Occipital lobe (tissue), 1 donor: ENCODE measurements at regions not wholly inside any gene's neighbourhood (a gene's known extent, or its start where the extent isn't known, plus 50 kb on each side); places are given as distances from the start of the nearest gene placed in this dataset.
A peak's percentile ranks its signal among the peaks of the same experiment; 100 is the strongest.

Source experiments
- DNase-seq: peaks from one replicate; lab custom pipeline; 2025; lab: John Stamatoyannopoulos, UW

- DNase-seq: no peak
Measured at GRCh38 chr14:87002776-87003175, 990.2 kb downstream of the GALC start.

- DNase-seq: no peak
Measured at GRCh38 chr14:87001333-87001732, 991.6 kb downstream of the GALC start.

DNA sequence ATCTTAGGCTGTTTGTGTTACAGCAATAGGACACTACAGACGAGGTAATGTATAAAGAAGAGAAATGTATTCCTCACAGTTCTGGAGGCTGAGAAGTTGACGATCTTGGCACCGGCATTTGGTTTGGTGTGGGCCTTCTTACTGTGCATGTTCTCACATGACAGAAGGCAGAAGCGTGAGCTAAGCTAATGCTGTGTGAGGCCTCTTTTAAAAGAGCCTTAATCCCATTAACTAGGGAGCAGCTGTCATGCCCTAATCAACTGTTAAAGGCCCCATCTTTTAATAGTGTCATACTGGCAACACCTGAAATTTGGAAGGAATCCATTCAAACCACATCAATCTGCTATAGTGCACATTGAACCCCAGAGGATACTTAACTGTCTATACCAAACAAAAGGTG is 992.9 kb downstream of the GALC start:
- peak; percentile 3 for DNase-seq

DNA sequence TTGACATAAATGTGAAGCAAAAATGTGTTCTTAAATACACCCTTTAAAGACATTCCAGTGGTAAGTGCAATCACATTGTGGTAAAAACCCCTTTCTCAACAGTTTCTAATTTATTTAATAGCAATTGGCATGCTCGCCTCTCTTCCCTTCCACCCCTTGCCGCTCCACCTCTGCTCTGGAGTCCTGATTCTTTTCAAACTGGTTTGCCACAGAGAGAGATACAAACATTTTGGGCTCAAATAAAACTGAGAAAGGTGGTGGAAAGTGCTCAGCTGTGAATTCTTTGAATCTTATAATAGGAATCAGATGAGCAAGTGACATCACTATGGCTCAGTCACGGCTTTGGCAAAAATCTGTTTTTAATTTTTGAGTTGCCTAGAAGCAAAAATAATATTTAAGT is 993.9 kb downstream of the GALC start:
- DNase-seq: no peak

GRCh38 chr14:86997271-86997670 is 995.7 kb downstream of the GALC start:
- no peak for DNase-seq

- no peak for DNase-seq
Measured at GRCh38 chr14:86990396-86990795, 1002.6 kb downstream of the GALC start.

GRCh38 chr14:86989285-86989684 is 1003.7 kb downstream of the GALC start:
- DNase-seq: no peak

- no peak for DNase-seq
Measured at GRCh38 chr14:86987966-86988365, 1005.0 kb downstream of the GALC start.

- no peak for DNase-seq
Measured at GRCh38 chr14:86973177-86973576, 1019.8 kb downstream of the GALC start.

DNA sequence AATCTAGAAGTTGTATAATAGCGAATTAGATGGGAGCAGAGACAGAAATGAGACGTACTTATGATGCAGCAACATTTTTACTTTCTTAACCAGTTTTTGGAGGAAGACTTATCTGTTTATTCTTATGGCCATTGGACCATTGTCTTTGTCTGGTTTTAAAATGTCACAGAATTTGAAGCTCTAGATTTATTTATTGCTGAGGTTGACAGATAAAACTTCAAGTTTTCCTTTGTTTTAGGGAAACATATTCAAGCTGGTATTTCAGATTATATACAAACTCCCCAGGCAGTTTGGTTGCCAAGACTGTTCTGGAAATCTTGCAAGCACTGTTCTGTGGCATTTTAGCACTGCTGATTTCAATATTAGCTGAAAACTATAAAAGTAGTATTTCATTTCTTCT is 1021.7 kb downstream of the GALC start:
- DNase-seq: no peak

DNA sequence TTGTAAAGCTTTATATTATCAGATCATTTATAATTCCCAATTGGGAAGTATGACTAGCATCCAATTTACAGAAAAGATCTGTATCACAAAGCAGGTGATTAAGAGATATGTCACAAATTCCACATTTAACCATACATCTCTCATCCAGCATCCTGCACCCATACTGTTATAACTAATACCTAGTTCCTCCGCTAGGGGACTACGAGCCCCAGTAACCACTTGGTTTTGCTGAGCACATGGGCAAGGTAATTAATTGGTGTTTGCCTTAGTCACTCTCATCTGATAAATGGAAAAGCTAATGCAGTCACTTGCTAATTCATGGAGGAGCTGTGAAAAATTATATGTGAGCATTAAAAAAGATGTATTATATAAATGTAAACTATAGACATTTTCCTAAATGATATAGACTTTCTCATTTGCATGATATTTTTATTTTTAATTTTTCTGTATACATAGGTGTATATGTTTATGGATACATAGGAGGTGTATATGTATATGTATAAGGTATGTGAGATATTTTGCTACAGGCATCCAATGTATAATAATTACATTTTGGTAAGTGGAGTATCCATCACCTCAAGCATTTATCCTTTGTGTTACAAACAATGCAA is 1031.8 kb downstream of the GALC start:
- DNase-seq: no peak

DNA sequence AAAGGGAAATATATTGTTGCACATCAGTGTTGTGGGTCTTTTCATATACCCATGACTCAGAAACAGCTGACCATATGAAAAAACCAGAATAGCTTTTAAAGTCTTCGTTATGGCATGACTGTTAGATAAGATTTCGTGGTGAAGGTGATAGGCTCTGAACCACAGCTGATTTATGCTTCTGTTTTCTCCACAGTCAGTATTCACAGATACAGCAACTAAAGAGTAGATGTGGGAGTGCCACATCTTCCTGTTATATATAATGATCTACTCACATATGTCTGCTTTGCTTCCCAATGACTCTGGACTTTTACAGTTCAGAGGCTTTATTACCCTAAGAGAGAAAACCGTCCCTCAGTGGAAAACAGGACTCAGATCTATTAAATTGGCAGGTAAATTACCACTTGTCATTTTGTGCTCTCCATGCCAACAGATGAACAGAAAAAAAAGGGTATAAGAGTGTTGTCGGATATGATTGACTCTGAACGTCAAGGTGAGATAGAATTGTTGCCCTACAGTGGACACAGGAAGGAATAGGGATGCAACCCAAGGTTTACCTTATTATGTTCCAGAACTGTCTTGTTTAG is 1037.1 kb downstream of the GALC start:
- no peak for DNase-seq

- no peak for DNase-seq
Measured at GRCh38 chr14:86954623-86955022, 1038.4 kb downstream of the GALC start.

GRCh38 chr14:86946446-86946845 is 1046.5 kb downstream of the GALC start:
- DNase-seq: no peak

GRCh38 chr14:86944434-86944833 is 1048.5 kb downstream of the GALC start:
- DNase-seq: no peak

- DNase-seq: no peak
Measured at GRCh38 chr14:86943391-86944365, 1049.3 kb downstream of the GALC start.

- no peak for DNase-seq
Measured at GRCh38 chr14:86942936-86943335, 1050.0 kb downstream of the GALC start.

GRCh38 chr14:86940106-86940505 is 1052.9 kb downstream of the GALC start:
- no peak for DNase-seq

DNA sequence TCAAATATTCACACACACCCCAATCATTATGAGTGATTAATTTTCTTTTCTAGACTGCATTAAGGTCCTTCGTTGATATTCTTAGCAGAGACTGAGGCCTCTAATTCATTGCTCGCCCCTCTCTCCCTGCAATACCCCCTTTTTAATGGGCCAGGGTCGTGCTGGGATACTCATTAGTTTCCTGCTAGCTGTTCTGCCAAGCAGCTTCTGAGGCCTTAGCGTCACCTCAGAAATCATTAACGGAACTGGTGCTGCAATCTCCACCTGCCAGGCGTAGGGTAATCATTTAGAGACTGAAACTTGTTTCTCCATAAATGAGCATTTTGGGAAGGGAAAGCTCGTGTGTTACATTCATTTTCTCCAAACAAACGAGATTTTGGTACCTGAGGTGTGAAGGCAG is 1054.7 kb downstream of the GALC start:
- DNase-seq: no peak

DNA sequence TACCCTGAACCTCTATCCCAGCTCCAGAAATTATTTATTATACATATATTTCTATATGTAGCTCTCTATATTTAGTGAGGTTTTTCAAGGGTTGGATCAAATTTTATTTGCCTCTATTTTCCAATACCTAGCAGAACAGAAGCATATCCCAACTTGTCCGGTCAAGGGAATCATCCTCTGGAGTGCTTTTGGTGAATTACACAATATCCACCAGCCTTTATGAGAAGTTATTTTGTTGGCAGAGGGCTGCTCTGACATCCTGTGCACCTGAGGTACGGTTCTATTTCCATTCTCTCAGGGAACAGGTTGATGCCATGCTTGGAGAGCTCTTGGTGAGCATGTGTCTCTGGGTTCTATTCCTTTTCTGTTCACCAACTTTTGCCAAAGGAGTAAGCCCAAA is 1056.4 kb downstream of the GALC start:
- no peak for DNase-seq

GRCh38 chr14:86935241-86935885 is 1057.6 kb downstream of the GALC start:
- no peak for DNase-seq

DNA sequence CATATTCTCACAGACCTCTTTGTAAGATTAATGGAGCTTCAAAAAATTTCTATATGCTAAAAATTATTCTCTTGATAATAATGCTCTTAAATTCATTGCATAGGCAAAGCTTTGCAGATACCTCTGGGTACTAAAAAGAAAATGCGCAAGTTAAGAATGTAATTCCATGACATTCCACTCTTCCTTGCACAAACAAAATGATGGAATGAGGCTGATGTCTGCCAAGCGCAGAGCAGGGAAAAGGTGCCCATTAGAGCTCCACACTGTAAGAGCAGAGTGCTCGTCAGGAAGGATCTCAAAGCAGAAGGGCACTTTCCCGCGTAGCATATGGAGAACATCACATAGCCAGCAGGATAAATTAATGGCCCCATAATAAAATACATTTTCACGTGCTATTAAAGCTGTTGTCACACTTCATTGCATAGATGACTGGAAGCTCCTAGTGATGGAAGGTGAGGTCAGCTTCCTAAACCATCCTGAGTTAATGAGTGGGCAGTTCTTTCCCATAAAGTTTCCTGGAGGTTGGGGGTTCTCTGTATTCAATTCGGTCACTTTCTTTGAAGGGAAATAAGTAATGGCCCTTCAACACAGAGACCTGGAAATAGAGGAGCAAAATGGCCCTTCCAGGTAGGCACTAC is 1058.9 kb downstream of the GALC start:
- DNase-seq: no peak
